ENCODE measurements at regions not wholly inside any gene's neighbourhood (a gene's known extent, or its start where the extent isn't known, plus 50 kb on each side); places are given as distances from the start of the nearest gene placed in this dataset.

- no peak for DNase-seq (ENCODE audit: low read depth, low spot score)
Measured at GRCh38 chr18:77969972-77970371, 720.3 kb downstream of the GALR1 start.

DNA sequence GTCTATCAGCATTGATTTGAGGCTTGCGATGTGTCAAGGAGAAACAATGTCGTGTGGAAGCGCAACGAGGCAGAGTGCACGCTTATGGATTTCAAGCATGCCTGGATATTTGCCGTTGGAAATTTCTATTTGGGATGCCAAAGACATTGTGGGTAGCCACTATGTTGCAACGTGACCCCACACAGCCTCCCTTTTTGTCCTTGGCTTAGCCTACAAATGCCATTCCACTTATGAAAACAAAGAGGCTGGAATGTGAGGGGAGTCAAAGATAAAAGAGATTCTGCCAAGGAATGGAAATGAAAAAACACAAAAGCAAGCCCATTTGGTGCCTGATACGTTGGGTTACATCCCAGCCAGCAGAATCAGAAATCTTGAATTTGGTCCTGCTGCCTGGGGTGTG lies 721.2 kb downstream of the GALR1 start:
- H3K9ac ChIP-seq (ENCODE audit: insufficient read length, low read depth) = no peak overlapping the region
- no peaks in the 10 kb centered on the region for H3K9me3 ChIP-seq (ENCODE audit: insufficient read depth, low read length)
- H3K27me3 ChIP-seq (ENCODE audit: insufficient read depth, insufficient read length) = no peaks in the 10 kb centered on the region
- H3K36me3 ChIP-seq (ENCODE audit: insufficient read depth, insufficient read length, low read length) = no peaks in the 10 kb centered on the region
- DNase-seq (ENCODE audit: low read depth, low spot score) = peak; percentile 44
- no peaks in the 10 kb centered on the region for H3K4me1 ChIP-seq (ENCODE audit: insufficient read depth, insufficient read length)
- H3K4me3 ChIP-seq (ENCODE audit: insufficient read length, low read depth) = no peak overlapping the region
- TF ChIP-seq SUZ12 (IDR thresholded peaks at IDR 0.05; ENCODE audit: extremely low read depth, insufficient read depth, insufficient read length) (no peak), ZNF274 (IDR thresholded peaks at IDR 0.05; ENCODE audit: low read depth, low read length) (no peak), YY1 (IDR thresholded peaks at IDR 0.05; ENCODE audit: insufficient read depth, insufficient read length) (no peak)

More at GRCh38 chr18:77969972-77970371, 720.3 kb downstream of the GALR1 start:
- TF ChIP-seq SUZ12 (IDR thresholded peaks at IDR 0.05; ENCODE audit: extremely low read depth, insufficient read depth, insufficient read length) = no peak
- no peak for TF ChIP-seq YY1 (IDR thresholded peaks at IDR 0.05; ENCODE audit: insufficient read depth, insufficient read length)
- no peak for TF ChIP-seq ZNF274 (IDR thresholded peaks at IDR 0.05; ENCODE audit: low read depth, low read length)
- Histone ChIP-seq H3K27me3 (ENCODE audit: insufficient read depth, insufficient read length) (no peaks in the 10 kb centered on the region), H3K9me3 (ENCODE audit: insufficient read depth, low read length) (0 out of 2 replicates have a peak, but pooled peaks cover 3% of the 10 kb centered on the region), H3K4me1 (ENCODE audit: insufficient read depth, insufficient read length) (no peaks in the 10 kb centered on the region), H3K4me3 (ENCODE audit: insufficient read length, low read depth) (no peak overlapping the region), H3K36me3 (ENCODE audit: insufficient read depth, insufficient read length, low read length) (no peaks in the 10 kb centered on the region), H3K9ac (ENCODE audit: insufficient read length, low read depth) (no peak overlapping the region)

- no peaks in the 10 kb centered on the region for H3K4me1 ChIP-seq (ENCODE audit: insufficient read depth, insufficient read length)
- no peak overlapping the region for H3K9ac ChIP-seq (ENCODE audit: insufficient read length, low read depth)
- H3K4me3 ChIP-seq (ENCODE audit: insufficient read length, low read depth) = no peak overlapping the region
- H3K27me3 ChIP-seq (ENCODE audit: insufficient read depth, insufficient read length) = no peaks in the 10 kb centered on the region
- H3K36me3 ChIP-seq (ENCODE audit: insufficient read depth, insufficient read length, low read length) = no peaks in the 10 kb centered on the region
- TF ChIP-seq ZNF274 (IDR thresholded peaks at IDR 0.05; ENCODE audit: low read depth, low read length) (no peak), YY1 (IDR thresholded peaks at IDR 0.05; ENCODE audit: insufficient read depth, insufficient read length) (no peak), SUZ12 (IDR thresholded peaks at IDR 0.05; ENCODE audit: extremely low read depth, insufficient read depth, insufficient read length) (no peak)
- no peak for DNase-seq (ENCODE audit: low read depth, low spot score)
- H3K9me3 ChIP-seq (ENCODE audit: insufficient read depth, low read length) = no peaks in the 10 kb centered on the region
Measured at GRCh38 chr18:77973745-77974144, 724.1 kb downstream of the GALR1 start.

DNA sequence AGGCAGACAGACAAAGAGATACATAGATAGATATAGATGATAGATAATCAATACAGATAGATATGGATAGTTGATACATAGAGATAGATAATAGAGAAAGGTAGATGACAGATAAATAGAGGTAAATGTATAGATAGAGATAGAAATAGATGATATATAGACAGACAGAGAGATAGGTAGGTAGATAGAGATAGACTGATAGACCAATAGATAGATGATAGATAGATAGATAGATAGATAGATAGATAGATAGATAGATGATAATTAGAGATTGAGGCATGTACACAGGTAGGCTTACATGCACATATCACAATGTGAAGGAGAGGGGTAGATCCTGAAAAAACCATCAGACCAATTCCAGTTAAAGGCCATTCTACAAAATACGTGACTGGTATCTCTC lies 724.7 kb downstream of the GALR1 start:
- no peak for TF ChIP-seq ZNF274 (IDR thresholded peaks at IDR 0.05; ENCODE audit: low read depth, low read length)
- TF ChIP-seq YY1 (IDR thresholded peaks at IDR 0.05; ENCODE audit: insufficient read depth, insufficient read length) = no peak
- TF ChIP-seq SUZ12 (IDR thresholded peaks at IDR 0.05; ENCODE audit: extremely low read depth, insufficient read depth, insufficient read length) = no peak

DNA sequence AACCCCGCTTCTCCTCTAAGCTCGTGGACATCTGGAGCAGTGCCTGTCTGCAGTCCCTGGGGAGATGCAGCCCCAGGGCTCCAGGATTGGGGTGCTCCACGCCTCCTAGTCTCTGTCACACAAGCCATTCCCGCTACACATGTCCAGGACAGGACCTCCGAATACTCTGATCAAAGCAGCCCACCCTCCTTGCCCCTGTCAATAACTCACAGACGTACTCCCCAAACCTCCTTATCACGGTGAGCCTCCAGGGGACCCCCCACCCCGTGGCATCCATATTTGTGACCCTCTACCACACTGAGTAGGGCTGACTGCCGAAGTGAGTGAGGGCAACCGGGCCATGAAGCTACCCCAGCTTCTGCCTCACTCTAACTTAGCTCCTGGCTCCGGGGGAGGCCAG lies 727.7 kb downstream of the GALR1 start:
- Histone ChIP-seq H3K9ac (ENCODE audit: insufficient read length, low read depth) (no peak overlapping the region), H3K36me3 (ENCODE audit: insufficient read depth, insufficient read length, low read length) (no peaks in the 10 kb centered on the region), H3K4me1 (ENCODE audit: insufficient read depth, insufficient read length) (no peaks in the 10 kb centered on the region), H3K4me3 (ENCODE audit: insufficient read length, low read depth) (no peak overlapping the region), H3K27me3 (ENCODE audit: insufficient read depth, insufficient read length) (no peaks in the 10 kb centered on the region), H3K9me3 (ENCODE audit: insufficient read depth, low read length) (no peaks in the 10 kb centered on the region)
- DNase-seq (ENCODE audit: low read depth, low spot score) = no peak
- TF ChIP-seq SUZ12 (IDR thresholded peaks at IDR 0.05; ENCODE audit: extremely low read depth, insufficient read depth, insufficient read length) (no peak), ZNF274 (IDR thresholded peaks at IDR 0.05; ENCODE audit: low read depth, low read length) (no peak), YY1 (IDR thresholded peaks at IDR 0.05; ENCODE audit: insufficient read depth, insufficient read length) (no peak)

More for the DNA sequence above, 724.7 kb downstream of the GALR1 start:
- DNase-seq (ENCODE audit: low read depth, low spot score) = no peak
- Histone ChIP-seq H3K4me3 (ENCODE audit: insufficient read length, low read depth) (no peak overlapping the region), H3K9me3 (ENCODE audit: insufficient read depth, low read length) (no peaks in the 10 kb centered on the region), H3K4me1 (ENCODE audit: insufficient read depth, insufficient read length) (no peaks in the 10 kb centered on the region), H3K27me3 (ENCODE audit: insufficient read depth, insufficient read length) (no peaks in the 10 kb centered on the region), H3K36me3 (ENCODE audit: insufficient read depth, insufficient read length, low read length) (no peaks in the 10 kb centered on the region), H3K9ac (ENCODE audit: insufficient read length, low read depth) (no peak overlapping the region)

DNA sequence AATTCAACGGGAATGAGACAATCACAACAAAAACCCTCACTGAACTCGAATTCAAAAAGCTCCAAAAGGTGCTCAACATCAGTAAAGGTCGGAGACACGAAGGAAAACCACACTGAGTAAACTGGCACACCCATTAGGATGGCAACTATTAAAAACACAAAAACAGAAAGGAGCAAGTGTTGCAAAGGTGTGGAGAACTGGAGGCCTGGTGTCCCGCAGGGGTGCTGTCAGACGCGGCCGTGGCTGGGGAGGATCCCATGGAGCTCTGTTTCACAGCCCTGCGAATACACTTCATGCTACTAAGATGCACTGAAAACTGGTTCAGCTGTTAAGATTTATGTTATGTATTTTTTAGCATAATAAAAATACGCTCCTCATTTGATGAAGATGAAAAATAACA lies 730.6 kb downstream of the GALR1 start:
- no peaks in the 10 kb centered on the region for H3K36me3 ChIP-seq (ENCODE audit: insufficient read depth, insufficient read length, low read length)
- no peaks in the 10 kb centered on the region for H3K27me3 ChIP-seq (ENCODE audit: insufficient read depth, insufficient read length)
- H3K9ac ChIP-seq (ENCODE audit: insufficient read length, low read depth) = no peak overlapping the region
- no peak for DNase-seq (ENCODE audit: low read depth, low spot score)
- H3K4me1 ChIP-seq (ENCODE audit: insufficient read depth, insufficient read length) = no peaks in the 10 kb centered on the region
- no peaks in the 10 kb centered on the region for H3K9me3 ChIP-seq (ENCODE audit: insufficient read depth, low read length)
- no peak overlapping the region for H3K4me3 ChIP-seq (ENCODE audit: insufficient read length, low read depth)
- no peak for TF ChIP-seq SUZ12 (IDR thresholded peaks at IDR 0.05; ENCODE audit: extremely low read depth, insufficient read depth, insufficient read length)
- TF ChIP-seq ZNF274 (IDR thresholded peaks at IDR 0.05; ENCODE audit: low read depth, low read length) = no peak
- TF ChIP-seq YY1 (IDR thresholded peaks at IDR 0.05; ENCODE audit: insufficient read depth, insufficient read length) = no peak

- H3K4me3 ChIP-seq (ENCODE audit: insufficient read length, low read depth) = no peak overlapping the region
- no peaks in the 10 kb centered on the region for H3K9me3 ChIP-seq (ENCODE audit: insufficient read depth, low read length)
- no peak for DNase-seq (ENCODE audit: low read depth, low spot score)
- no peaks in the 10 kb centered on the region for H3K27me3 ChIP-seq (ENCODE audit: insufficient read depth, insufficient read length)
- H3K4me1 ChIP-seq (ENCODE audit: insufficient read depth, insufficient read length) = no peaks in the 10 kb centered on the region
- TF ChIP-seq ZNF274 (IDR thresholded peaks at IDR 0.05; ENCODE audit: low read depth, low read length) (no peak), SUZ12 (IDR thresholded peaks at IDR 0.05; ENCODE audit: extremely low read depth, insufficient read depth, insufficient read length) (no peak), YY1 (IDR thresholded peaks at IDR 0.05; ENCODE audit: insufficient read depth, insufficient read length) (no peak)
- no peak overlapping the region for H3K9ac ChIP-seq (ENCODE audit: insufficient read length, low read depth)
- no peaks in the 10 kb centered on the region for H3K36me3 ChIP-seq (ENCODE audit: insufficient read depth, insufficient read length, low read length)
Measured at GRCh38 chr18:77981874-77982273, 732.2 kb downstream of the GALR1 start.
